Upper lobe of left lung (tissue), 6 donors: ENCODE measurements at regions not wholly inside any gene's neighbourhood (a gene's known extent, or its start where the extent isn't known, plus 50 kb on each side); places are given as distances from the start of the nearest gene placed in this dataset.

ENCODE experiments used
- ATAC-seq, 2 donors: fragments of 200-7000 bp; cut with Tn5 transposase; one replicate each; pipeline ENCODE4 v1.9.1; 2022; ENCODE audit warnings: mild to moderate bottlenecking in 2 of 2, moderate library complexity in 2 of 2; ENCODE audit not compliant: low FRiP score in 2 of 2
- DNase-seq, 2 donors: peaks; one replicate each; pipeline ENCODE4 v3.0.0-alpha.2; 2019 to 2020
- H3K27ac ChIP-seq, 4 donors: fragments of 200-600 bp; sonication (generic); one replicate each; pipeline ENCODE4 v1.5.1; 2016 to 2019
- H3K27me3 ChIP-seq, 4 donors: fragments of 200-600 bp; sonication (generic); one replicate each; pipeline ENCODE4 v1.5.1; 2017 to 2019
- H3K36me3 ChIP-seq, 4 donors: fragments of 200-600 bp; sonication (generic); one replicate each; pipeline ENCODE4 v1.5.1; 2016 to 2019
- H3K4me1 ChIP-seq, 4 donors: fragments of 200-600 bp; sonication (generic); one replicate each; pipeline ENCODE4 v1.5.1; 2018 to 2019
- H3K4me3 ChIP-seq, 4 donors: fragments of 200-600 bp; sonication (generic); one replicate each; pipeline ENCODE4 v1.5.1; 2017 to 2019; ENCODE audit warnings: mild to moderate bottlenecking in 2 of 4, moderate library complexity in 1 of 4
- H3K9me3 ChIP-seq, 4 donors: fragments of 200-600 bp; sonication (generic); one replicate each; pipeline ENCODE4 v1.5.1; 2018 to 2019
- CTCF ChIP-seq, 6 experiments: fragments of 450-650 bp in 4 of 6; fragments of 200-600 bp in 2 of 6; sonication (generic) in 2 of 6; IDR thresholded peaks; one replicate each; pipeline ENCODE4 v1.5.1; 2016 to 2019; ENCODE audit warnings: antibody characterized with exemption in 6 of 6
- EP300 ChIP-seq, 4 donors: sonication (generic); formaldehyde crosslinking; IDR thresholded peaks; one replicate each; pipeline ENCODE4 v1.5.1; 2017; ENCODE audit warnings: antibody characterized with exemption in 4 of 4, control low read depth in 2 of 4
- POLR2A ChIP-seq, 4 donors: fragments of 450-650 bp; IDR thresholded peaks; one replicate each; pipeline ENCODE4 v1.5.1; 2016 to 2017; ENCODE audit warnings: antibody characterized with exemption in 4 of 4, mild to moderate bottlenecking in 2 of 4
- POLR2AphosphoS5 ChIP-seq, 2 donors: sonication (generic); formaldehyde crosslinking; IDR thresholded peaks; one replicate each; pipeline ENCODE4 v1.5.1; 2017; ENCODE audit warnings: antibody characterized with exemption in 2 of 2
- WGBS, 2 donors: methylation state at CpG; one replicate each; pipeline ENCODE4 v1.1.5; 2017 to 2018; 5-methylcytosine and 5-hydroxymethylcytosine counted together
- donor health status: DM: no; HTN: no; CAD: no; lungs with moderate emphysema.
- donor health status: DM: no; HTN: yes; CAD: no; lungs with severe emphysema.

DNA sequence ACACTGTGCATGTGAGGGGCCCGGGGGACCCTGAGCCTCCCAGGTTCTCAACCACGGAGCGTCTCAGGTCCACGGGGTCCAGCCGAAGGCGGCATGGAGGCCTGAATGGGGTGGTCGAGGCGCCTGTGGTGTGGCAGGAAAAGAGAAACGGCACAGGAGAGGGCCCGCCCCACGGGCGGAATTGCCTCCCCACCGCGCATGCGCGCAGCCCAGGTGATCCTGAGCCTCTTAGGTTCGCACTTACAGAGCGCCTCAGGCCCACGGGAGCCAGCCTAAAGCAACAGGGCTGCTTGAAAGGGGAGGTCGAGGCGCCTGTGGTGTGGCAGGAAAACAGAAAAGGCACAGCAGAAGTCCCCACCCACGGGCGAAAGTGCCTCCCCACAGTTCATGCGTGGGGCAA lies 311.0 kb downstream of the ALG10 start:
- DNase-seq (peak in 1 of 2 donors; percentile 62), ATAC-seq (no peak)
- H3K4me1 ChIP-seq: no peaks in the 10 kb centered on the region
- H3K4me3 ChIP-seq: no peak overlapping the region
- no peaks in the 10 kb centered on the region for H3K27me3 ChIP-seq
- H3K9me3 ChIP-seq: peaks cover 0 to 80% (median 15%) of the 10 kb centered on the region in 4 donors
- TF ChIP-seq POLR2A (IDR thresholded peaks at IDR 0.05) (no peak), POLR2AphosphoS5 (IDR thresholded peaks at IDR 0.05) (no peak), CTCF (IDR thresholded peaks at IDR 0.05) (no peak), EP300 (IDR thresholded peaks at IDR 0.05) (no peak)
- no peak overlapping the region for H3K27ac ChIP-seq
- H3K36me3 ChIP-seq: no peaks in the 10 kb centered on the region
- 74 to 77% methylated on average over 24 of the region's 24 CpGs for WGBS, 2 donors

DNA sequence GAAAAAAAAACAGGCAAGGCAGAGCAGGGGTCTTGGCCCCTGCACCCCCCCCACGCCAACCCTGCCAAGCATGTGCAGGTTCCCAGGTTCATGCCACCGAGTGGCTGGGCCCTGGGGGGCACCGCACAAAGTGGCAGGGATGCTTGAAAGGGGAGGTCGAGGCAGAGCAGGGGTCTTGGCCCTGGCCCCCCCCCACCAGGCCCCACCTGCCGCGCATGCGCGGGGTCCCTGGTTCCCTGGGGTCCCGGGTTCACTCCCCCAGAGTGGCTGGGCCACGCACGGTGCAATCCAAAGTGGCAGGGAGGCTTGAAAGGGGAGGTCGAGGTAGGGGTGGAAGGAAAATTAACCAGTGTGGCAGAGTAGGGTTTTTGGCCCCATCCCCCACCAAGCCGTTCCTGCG lies 312.2 kb downstream of the ALG10 start:
- WGBS, 2 donors: 71 to 81% methylated on average over 11 to 14 of the region's 14 CpGs
- Histone ChIP-seq H3K4me1 (no peaks in the 10 kb centered on the region), H3K27ac (no peak overlapping the region), H3K27me3 (no peaks in the 10 kb centered on the region), H3K36me3 (no peaks in the 10 kb centered on the region), H3K4me3 (no peak overlapping the region), H3K9me3 (peaks cover 0 to 82% (median 18%) of the 10 kb centered on the region in 4 donors)
- TF ChIP-seq POLR2AphosphoS5 (IDR thresholded peaks at IDR 0.05) (no peak), CTCF (IDR thresholded peaks at IDR 0.05) (no peak), EP300 (IDR thresholded peaks at IDR 0.05) (no peak), POLR2A (IDR thresholded peaks at IDR 0.05) (no peak)
- DNase-seq (peak in 1 of 2 donors; percentile 71), ATAC-seq (no peak)

DNA sequence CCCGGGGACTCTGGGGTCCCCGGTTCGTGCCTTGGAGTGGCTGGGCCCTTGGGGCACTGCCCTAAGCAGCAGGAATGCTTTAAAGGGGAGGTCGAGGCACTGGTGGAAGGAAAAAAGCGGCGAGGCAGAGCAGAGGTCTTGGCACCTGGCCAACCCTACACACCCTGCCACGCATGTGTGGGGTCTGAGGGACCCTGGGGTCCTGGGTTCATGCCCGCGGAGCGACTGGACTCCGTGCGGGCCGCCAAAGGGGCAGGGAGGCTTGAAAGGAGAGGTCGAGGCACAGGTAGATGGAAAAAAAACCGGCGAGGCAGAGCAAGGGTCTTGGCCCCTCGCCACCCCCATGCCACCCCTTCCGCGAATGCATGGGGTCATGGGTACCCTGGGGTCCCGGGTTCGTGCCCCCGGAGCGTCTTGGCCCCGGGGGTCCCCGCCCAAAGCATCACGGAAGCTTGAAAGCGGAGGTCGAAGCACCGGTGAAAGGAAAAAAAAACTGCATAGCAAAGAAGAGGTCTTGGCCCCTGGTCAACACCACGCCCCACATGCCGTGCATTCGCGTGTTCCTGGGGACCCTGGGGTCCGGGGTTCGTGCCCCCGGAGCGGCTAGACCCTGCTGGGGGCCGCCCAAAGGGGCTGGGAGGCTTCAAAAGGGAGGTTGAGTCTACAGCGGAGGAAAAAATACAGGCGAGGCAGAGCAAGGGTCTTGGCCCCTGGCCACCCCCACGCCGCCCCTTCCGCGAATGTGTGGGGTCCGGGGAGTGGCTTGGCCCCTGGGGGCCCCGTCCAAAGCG lies 312.9 kb downstream of the ALG10 start:
- no peak for ATAC-seq
- Histone ChIP-seq H3K4me3 (no peak overlapping the region), H3K27ac (no peak overlapping the region), H3K4me1 (no peaks in the 10 kb centered on the region), H3K36me3 (no peaks in the 10 kb centered on the region), H3K9me3 (peaks cover 0 to 86% (median 18%) of the 10 kb centered on the region in 4 donors), H3K27me3 (no peaks in the 10 kb centered on the region)
- TF ChIP-seq POLR2AphosphoS5 (IDR thresholded peaks at IDR 0.05) (no peak), EP300 (IDR thresholded peaks at IDR 0.05) (no peak), CTCF (IDR thresholded peaks at IDR 0.05) (no peak), POLR2A (IDR thresholded peaks at IDR 0.05) (no peak)
- DNase-seq: peak in 1 of 2 donors; percentile 54
- 49 to 57% methylated on average over 46 to 47 of the region's 47 CpGs for WGBS, 2 donors

DNA sequence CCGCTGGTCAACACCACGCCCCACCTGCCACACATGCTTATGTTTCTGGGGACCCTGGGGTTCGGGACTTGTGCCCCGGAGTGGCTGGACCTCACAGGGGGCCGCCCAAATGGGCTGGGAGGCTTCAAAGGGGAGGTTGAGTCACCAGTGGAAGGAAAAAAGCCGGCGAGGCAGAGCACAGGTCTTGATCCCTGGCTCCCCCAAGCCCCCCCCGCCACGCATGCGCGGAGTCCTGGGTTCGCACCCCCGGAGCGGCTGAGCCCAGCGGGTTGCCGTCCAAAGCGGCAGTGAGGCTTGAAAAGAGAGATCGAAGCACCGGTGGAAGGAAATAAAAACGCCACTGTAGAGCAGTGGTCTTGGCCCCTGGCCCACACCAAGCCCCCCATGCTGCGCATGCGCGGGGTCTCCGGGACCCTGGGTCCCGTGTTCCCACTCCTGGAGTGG lies 313.5 kb downstream of the ALG10 start:
- peaks cover 0 to 87% (median 18%) of the 10 kb centered on the region in 4 donors for H3K9me3 ChIP-seq
- WGBS, 2 donors: 62 to 63% methylated on average over 17 to 25 of the region's 25 CpGs

DNA sequence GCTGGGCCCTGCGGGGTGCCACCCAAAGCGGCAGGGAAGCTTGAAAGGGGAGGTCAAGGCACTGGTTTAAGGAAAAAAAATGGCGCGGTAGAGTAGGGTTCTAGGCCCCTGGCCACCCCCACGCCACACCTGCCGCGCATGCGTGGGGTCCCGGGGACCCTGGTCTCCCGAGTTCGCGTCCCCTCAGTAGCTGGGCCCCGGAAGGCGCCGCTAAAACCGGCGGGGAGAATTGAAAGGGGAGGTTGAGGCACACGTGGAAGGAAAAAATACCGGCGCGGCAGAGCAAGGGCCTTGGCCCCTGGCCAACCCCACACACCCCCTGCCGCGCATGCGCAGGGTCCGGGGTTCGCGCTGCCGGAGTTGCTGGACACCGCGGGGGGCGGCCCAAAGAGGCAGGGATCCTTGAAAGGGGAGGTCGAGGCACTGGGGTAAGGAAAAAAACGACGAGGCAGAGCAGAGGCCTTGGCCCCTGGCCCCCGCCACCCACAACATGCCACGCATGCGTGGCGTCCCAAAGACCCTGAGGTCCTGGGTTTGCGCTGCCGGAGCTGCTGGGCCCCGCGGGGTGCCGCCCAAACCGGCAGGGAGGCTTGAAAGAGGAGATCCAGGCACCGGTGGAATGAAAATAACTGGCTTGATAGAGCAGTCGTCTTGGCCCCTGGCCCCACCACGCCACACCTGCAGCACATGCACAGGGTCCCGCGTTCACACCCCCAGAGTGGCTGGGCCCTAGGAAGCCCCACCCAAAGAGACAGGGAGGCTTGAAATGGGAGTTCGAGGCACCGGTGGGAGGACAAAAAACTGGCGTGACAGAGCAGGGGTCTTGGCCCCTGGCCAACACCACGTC lies 314.5 kb downstream of the ALG10 start:
- no peak overlapping the region for H3K27ac ChIP-seq
- ATAC-seq (no peak), DNase-seq (peak in 1 of 2 donors; percentile 74)
- no peaks in the 10 kb centered on the region for H3K27me3 ChIP-seq
- H3K9me3 ChIP-seq: peaks cover 0 to 85% (median 22%) of the 10 kb centered on the region in 4 donors
- H3K4me1 ChIP-seq: no peaks in the 10 kb centered on the region
- TF ChIP-seq EP300 (IDR thresholded peaks at IDR 0.05) (no peak), CTCF (IDR thresholded peaks at IDR 0.05) (no peak), POLR2A (IDR thresholded peaks at IDR 0.05) (no peak), POLR2AphosphoS5 (IDR thresholded peaks at IDR 0.05) (no peak)
- 77 to 81% methylated on average over 40 to 53 of the region's 53 CpGs for WGBS, 2 donors
- no peaks in the 10 kb centered on the region for H3K36me3 ChIP-seq
- no peak overlapping the region for H3K4me3 ChIP-seq

More for the DNA sequence above, 313.5 kb downstream of the ALG10 start:
- no peaks in the 10 kb centered on the region for H3K36me3 ChIP-seq
- H3K4me3 ChIP-seq: no peak overlapping the region
- no peak for DNase-seq
- ATAC-seq: no peak
- H3K27ac ChIP-seq: no peak overlapping the region
- H3K27me3 ChIP-seq: no peaks in the 10 kb centered on the region
- no peak for TF ChIP-seq EP300 (IDR thresholded peaks at IDR 0.05)
- H3K4me1 ChIP-seq: no peaks in the 10 kb centered on the region
